Kidney capillary endothelial cell (primary cell): ENCODE measurements at regions not wholly inside any gene's neighbourhood (a gene's known extent, or its start where the extent isn't known, plus 50 kb on each side); places are given as distances from the start of the nearest gene placed in this dataset.
"Not testable (repeated sequence)": the region's sequence is repeated elsewhere in the genome, so short reads cannot be mapped to it uniquely, and the experiment has no call there.

Source experiments
- DNase-seq: peaks from one replicate; pipeline ENCODE4 v3.0.0-alpha.2; 2018; ENCODE audit warnings: low spot score

DNA sequence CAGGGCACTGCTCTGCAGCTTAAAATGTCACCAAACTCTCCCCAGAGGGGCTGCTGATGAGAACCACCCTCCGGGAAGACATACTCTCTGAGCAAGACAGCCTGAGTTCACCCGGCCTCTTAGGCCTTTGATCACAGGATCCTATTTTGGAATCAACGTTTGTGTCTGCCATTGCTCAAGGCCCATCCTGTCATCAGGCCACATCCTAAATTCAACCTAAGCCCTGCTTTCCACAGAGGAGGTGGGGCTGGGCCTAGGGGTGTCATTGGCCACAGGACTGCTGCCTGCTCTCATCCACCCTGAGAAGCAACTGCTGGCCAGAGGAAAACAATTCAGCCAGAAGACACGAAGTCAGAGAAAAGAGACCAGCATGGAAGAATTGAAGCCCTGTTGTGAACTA, 351.1 kb upstream of the IRX2 start:
- no peak for DNase-seq

- no peak for DNase-seq
Observed at GRCh38 chr5:3101561-3101960, 350.1 kb upstream of the IRX2 start.

DNA sequence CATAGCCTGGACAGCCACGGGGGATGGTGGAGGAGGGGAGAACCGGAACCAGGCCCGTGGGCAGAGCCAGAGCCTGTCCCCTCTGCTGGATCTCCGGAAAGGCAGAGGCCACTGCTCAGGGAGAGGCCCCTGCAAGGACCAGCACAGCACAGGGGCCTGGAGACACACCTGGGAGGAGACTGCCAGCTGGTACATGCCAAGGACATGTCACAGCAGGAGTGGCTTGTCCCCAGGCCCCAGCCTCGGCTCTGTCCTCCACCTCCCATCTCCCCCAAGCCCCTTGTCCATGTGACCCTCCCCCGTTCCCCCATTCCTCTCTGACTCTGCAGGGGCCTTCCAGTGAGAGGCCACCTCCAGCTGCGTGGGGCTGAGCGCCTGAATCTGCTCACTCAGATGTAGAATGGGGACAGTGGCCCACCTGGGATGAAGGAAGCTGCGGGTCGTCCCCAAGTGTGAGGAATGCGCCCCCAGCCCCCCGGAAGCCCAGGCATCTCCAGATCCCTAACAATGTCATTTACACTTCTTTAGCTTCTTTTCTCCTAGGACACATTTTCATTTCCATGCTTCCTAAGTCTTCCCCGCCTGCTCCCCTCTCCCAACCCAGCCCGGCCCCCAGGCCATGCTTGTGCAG, 349.6 kb upstream of the IRX2 start:
- no peak for DNase-seq

- no peak for DNase-seq
Observed at GRCh38 chr5:3099954-3100353, 348.5 kb upstream of the IRX2 start.

GRCh38 chr5:3099526-3099925, 348.0 kb upstream of the IRX2 start:
- no peak for DNase-seq

DNA sequence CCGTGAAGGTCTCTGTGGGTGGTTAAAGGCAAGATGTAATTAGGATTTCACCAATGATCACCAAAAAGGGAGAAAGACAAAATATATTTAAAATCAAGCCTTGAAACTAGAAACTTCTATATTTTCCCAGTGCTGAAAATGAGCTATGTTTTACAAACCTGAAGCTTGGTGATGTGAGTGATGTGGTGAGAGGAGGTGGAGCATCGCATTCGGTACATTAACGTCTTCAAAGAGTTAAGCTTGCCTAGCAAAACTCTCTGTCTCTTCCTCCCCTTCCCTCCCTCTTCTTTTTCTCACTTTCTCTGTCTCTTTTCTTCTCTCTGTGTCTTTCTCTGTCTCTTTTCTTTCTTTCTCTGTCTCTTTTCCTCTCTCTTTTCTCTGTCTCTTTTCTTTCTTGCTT, 347.3 kb upstream of the IRX2 start:
- DNase-seq: no peak

DNA sequence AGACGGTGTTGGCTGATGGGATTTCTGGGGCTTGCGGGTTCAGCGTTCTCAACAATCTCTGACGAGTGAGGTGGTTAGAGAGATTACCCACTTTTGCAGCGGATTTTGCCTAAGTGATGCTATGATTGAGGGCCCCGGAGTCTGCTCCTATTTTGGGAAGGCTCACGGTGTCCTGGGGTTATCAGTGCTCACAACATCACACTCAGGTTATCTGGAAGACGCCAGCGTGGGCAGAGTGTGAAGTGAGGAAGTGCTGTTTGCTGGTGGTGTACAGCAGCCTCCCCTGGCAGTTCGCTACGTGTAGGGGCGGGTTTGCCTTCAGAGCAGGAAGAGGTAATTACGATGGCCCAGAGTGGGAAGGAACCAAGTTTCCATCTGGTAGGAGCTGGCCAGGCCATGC, 341.2 kb upstream of the IRX2 start:
- DNase-seq: no peak

- no peak for DNase-seq
Observed at GRCh38 chr5:3092211-3092610, 340.7 kb upstream of the IRX2 start.

DNA sequence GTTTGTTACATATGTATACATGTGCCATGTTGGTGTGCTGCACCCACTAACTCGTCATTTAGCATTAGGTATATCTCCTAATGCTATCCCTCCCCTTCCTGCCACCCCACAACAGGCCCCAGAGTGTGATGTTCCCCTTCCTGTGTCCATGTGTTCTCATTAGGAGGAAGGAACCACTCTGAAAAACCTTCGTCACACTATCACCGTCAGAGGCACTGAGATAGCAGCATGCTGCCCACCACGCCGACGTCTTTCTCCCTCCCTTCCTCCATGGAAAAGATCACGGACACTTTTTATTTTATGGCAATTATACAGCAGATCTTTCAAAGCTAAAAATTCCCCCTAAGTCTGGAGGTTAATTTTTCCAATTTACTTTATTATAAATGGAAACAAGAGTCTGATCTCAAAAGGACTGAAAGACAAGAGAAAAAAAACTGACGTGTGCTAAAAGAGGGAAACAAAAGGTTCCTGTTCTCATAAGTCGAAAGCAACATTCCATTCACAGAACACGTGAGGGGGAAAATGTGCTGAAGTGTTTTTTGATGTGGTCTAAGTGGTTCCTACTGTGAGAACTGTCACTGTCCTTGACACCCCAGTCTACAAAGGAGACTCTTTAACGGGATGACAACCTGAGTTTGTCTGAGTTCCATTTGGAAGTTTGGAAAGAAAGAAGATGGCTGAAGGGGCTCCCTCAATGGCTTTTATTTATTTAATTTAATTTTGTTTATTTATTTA, 339.7 kb upstream of the IRX2 start:
- DNase-seq: no peak

DNA sequence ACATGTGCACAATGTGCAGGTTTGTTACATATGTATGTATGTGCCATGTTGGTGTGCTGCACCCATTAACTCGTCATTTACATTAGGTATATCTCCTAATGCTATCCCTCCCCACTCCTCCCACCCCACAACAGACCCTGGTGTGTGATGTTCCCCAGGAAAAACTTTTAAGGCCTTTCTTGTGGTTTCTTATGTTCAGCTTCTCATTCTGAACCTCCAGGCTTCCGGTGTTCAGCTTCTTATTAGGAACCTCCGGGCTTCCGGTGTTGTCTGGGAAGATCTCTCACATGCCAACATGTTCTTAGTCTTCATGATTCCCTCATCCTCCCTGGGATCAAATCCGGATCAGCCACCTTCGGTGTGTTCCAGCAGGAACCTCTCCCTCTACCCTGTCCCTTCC, 338.8 kb upstream of the IRX2 start:
- DNase-seq: not testable (repeated sequence)

- DNase-seq: no peak
Observed at GRCh38 chr5:3080366-3080765, 328.9 kb upstream of the IRX2 start.

- no peak for DNase-seq
Observed at GRCh38 chr5:3077684-3078083, 326.2 kb upstream of the IRX2 start.

- no peak for DNase-seq
Observed at GRCh38 chr5:3075309-3075708, 323.8 kb upstream of the IRX2 start.

DNA sequence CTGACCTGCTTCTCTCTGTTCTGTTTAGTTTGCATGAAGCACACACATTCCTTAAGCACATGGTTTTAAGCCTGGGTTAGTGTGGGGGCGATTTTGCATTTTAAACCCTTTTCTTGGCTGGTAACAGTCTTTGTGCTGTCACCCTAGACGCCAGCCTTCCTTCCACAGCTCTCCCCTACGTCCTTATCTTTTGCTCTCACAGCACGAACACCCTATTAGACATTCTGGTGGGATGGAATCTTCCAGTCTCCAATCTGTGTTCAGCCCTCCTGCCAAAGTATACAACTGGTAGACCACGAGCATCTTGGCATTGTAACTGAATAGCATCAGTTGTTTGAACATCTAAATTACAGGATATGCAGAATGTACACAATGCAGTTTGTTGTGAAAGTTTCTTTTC, 316.9 kb upstream of the IRX2 start:
- no peak for DNase-seq

GRCh38 chr5:3060283-3060682, 308.8 kb upstream of the IRX2 start:
- DNase-seq: no peak

DNA sequence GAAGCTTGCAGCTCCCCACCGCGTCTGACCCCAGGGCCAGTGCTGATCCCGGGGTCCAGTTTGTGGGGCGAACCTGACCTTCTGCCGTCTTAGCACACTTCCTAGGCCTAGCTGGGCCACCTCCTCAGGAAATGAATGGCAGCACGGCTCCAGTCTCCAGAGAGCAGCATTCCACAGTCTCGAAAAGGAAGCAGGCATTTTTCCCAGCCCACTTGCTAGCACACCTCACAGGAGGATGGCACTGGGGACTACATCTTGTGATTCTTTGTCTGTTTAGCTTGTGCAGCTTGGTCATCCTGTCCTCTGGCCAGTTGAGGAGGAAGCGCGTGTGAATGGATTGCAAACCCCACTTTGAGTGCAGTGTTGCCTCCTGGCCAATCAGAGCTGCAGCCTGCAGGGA, 308.0 kb upstream of the IRX2 start:
- no peak for DNase-seq

- DNase-seq: no peak
Observed at GRCh38 chr5:3058942-3059341, 307.5 kb upstream of the IRX2 start.

GRCh38 chr5:3056866-3057265, 305.4 kb upstream of the IRX2 start:
- no peak for DNase-seq

DNA sequence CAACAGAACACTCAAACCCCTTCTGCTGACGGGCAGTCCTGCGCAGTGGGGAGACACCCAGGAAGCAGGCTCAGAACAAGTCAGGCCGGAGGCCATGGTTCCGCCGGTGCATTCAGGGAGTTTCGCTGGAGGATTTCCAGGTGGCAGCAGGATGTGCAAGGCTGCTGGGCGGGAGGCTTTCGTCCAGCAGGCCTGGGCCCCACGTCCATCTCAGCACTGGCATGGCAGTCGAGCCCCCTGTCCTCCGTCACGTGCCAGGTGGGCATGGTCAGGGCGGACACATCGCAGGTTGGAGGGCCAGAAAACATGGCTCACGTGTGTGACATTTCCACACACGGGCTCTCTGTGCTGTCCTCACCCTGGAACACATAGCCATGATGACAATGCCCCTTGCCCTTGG, 299.9 kb upstream of the IRX2 start:
- no peak for DNase-seq

DNA sequence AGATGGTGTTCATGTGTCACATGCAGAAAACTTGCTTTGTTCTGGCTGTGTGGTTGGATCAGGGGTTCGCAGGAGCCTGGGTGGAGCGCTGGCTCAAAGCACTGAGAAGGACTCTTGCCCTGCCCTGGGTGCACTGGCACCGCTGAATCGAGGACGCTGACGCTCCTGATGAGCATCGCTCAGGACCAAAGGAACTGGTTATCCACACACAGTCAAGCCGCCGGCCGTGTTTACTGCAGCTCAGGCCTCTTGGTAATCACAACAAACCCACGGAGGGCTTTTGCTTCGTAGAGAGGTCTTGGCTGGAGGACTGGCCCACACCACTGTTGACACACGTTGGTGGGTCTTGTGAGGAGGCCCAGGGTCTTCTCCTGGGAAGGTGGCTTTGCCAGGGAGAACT, 299.4 kb upstream of the IRX2 start:
- DNase-seq: no peak

GRCh38 chr5:3049261-3049660, 297.8 kb upstream of the IRX2 start:
- DNase-seq: no peak

GRCh38 chr5:3047212-3047774, 295.8 kb upstream of the IRX2 start:
- DNase-seq: no peak

DNA sequence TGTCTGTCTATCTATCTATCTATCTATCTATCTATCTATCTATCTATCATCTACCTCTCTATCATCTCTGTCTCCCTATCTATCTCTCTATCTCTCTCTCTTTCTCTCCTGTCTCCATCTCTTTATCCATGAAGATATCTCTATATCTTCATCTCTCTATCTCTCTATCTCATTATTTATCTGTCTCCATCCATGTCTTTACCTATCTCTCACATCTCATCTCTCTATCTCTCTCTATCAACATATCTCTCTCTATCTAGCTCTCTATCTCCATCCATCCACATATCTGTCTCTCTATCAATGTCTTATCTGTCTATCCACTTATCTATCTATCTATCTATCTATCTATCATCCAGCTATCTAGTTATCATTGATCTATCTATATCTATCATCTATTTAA, 292.1 kb upstream of the IRX2 start:
- no peak for DNase-seq

DNA sequence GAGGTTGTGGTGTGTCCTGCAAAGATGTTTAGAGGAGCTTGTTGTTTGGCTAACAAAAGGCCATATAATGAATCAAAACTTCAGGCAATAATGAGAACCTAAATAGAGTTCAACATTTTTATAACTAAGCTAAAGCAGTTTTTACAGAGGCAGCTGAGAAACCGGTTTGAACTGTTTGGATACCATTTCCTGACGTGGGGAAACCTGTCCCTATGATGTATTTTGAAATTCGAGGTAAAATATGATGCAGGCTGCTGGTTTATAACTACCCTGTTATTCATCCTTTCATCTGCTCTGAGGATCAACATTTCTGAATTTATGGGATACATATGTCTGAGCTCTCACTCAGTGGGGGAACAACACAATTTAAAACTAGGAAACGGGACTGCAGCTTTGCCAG, 289.5 kb upstream of the IRX2 start:
- no peak for DNase-seq
